ENCODE measurements at regions not wholly inside any gene's neighbourhood (a gene's known extent, or its start where the extent isn't known, plus 50 kb on each side); places are given as distances from the start of the nearest gene placed in this dataset.

DNA sequence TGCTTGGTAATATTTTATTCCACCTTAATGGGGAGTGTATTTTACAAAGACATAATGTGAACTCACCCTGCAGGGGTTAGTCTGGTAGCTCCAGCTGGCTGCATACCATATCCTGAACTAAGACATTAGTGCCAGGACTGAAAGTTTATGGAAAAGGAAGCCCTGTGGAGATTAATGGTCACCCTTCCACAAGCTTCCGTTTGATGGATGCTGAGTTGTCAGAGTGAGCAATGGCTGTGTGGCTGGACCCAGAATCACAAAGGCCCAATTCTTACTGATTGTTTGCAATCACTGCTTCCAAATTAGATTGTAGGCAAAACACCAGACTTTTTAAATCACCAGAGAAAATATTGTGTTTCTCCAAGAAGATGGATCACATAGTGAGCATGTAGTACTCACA is 90.1 kb upstream of the TRPC7 start:
- Histone ChIP-seq H3K4me1 (ENCODE audit: control insufficient read depth, insufficient read depth, low read length) (no peaks in the 10 kb centered on the region; the same call in 1 of the 2 replicates), H3K36me3 (ENCODE audit: control insufficient read depth in 2 of 2, insufficient read depth in 1 of 2, low read length in 2 of 2) (no peaks in the 10 kb centered on the region), H3K27ac (ENCODE audit: extremely low read depth, low read depth, low read length) (no peak overlapping the region), H3K4me3 (ENCODE audit: low read depth, low read length) (no peak overlapping the region), H3K9me3 (ENCODE audit: control insufficient read depth, insufficient read depth, low read depth, low read length) (no peaks in the 10 kb centered on the region)
- CTCF ChIA-PET = interaction anchor here (0.6 kb wide), 1 partner anchor 12 kb away, joined by 3 read pairs; no protein-coding TSS in a partner anchor
- no peak for TF ChIP-seq ZSCAN30 (tag by site-specific recombination; IDR thresholded peaks at IDR 0.05)
- TF ChIP-seq, protein P1, sequence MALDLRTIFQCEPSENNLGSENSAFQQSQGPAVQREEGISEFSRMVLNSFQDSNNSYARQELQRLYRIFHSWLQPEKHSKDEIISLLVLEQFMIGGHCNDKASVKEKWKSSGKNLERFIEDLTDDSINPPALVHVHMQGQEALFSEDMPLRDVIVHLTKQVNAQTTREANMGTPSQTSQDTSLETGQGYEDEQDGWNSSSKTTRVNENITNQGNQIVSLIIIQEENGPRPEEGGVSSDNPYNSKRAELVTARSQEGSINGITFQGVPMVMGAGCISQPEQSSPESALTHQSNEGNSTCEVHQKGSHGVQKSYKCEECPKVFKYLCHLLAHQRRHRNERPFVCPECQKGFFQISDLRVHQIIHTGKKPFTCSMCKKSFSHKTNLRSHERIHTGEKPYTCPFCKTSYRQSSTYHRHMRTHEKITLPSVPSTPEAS (tag by site-specific recombination; IDR thresholded peaks at IDR 0.05) = no peak
- no peak for TF ChIP-seq SALL2 (tag by site-specific recombination; IDR thresholded peaks at IDR 0.05; ENCODE audit: borderline replicate concordance)
- TF ChIP-seq ZNF747 (tag by site-specific recombination; IDR thresholded peaks at IDR 0.05) = no peak
- TF ChIP-seq ZNF549 (tag by site-specific recombination; IDR thresholded peaks at IDR 0.05) = no peak
- TF ChIP-seq ZNF571 (tag by site-specific recombination; IDR thresholded peaks at IDR 0.05) = no peak
- POLR2A ChIA-PET = no interaction called here

DNA sequence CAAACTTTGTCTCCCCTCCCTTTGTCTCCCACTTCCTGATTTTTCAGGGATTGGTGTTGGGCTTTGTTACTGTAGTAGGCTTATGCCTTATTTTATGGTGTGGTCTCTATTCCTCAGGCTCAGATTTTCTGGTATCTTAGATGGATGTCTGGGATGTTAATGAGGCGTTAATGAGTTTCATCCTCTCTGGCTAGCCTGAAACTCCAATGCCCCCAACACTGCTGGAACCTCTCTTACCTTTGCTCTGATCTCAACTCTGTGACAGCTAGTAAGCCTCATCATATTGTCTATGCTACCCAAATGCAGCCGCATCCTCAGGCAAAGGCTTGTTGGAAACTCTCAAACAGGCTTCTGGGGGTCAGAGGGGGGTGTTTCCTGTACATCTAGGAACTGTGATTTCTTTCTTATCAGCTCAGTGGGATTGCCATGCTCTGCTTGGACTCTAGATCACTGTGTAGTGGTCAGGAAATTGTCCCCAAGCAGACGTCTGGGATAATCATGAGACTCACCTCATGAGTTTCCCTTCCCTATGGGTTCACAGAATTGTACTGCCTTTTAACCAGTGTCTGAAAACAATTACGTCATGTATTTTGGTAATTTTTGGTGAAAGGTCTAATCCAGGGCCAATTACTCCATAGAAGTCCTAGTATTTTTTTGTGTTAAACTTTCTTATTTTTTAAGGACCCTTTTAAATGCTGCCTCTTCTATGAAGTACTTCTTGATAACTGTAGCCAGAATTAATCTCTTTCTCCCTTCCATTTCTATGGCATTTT is 88.8 kb upstream of the TRPC7 start:
- H3K36me3 ChIP-seq (ENCODE audit: control insufficient read depth in 2 of 2, insufficient read depth in 1 of 2, low read length in 2 of 2) = no peaks in the 10 kb centered on the region
- no peaks in the 10 kb centered on the region for H3K9me3 ChIP-seq (ENCODE audit: control insufficient read depth, insufficient read depth, low read depth, low read length)
- CTCF ChIA-PET = interaction anchor here (0.6 kb wide), 1 partner anchor 18 kb away, joined by 6 read pairs; no protein-coding TSS in a partner anchor
- H3K4me3 ChIP-seq (ENCODE audit: low read depth, low read length) = no peak overlapping the region
- POLR2A ChIA-PET = no interaction called here
- H3K27ac ChIP-seq (ENCODE audit: extremely low read depth, low read depth, low read length) = no peak overlapping the region
- no peaks in the 10 kb centered on the region; the same call in 1 of the 2 replicates for H3K4me1 ChIP-seq (ENCODE audit: control insufficient read depth, insufficient read depth, low read length)
- TF ChIP-seq ZNF76 (tag by site-specific recombination; IDR thresholded peaks at IDR 0.05; ENCODE audit: borderline replicate concordance, low read depth) (no peak), ZNF654 (tag by site-specific recombination; IDR thresholded peaks at IDR 0.05; ENCODE audit: low read depth) (no peak), ZNF585B (tag by site-specific recombination; IDR thresholded peaks at IDR 0.05) (no peak), ZNF132 (tag by site-specific recombination; IDR thresholded peaks at IDR 0.05; ENCODE audit: borderline replicate concordance) (no peak), ZNF324 (tag by site-specific recombination; IDR thresholded peaks at IDR 0.05) (no peak), SCRT1 (tag by site-specific recombination; IDR thresholded peaks at IDR 0.05; ENCODE audit: borderline replicate concordance) (no peak), OVOL3 (tag by site-specific recombination; IDR thresholded peaks at IDR 0.05) (no peak), ZNF184 (tag by site-specific recombination; IDR thresholded peaks at IDR 0.05) (no peak)
- TF ChIP-seq, protein P2, sequence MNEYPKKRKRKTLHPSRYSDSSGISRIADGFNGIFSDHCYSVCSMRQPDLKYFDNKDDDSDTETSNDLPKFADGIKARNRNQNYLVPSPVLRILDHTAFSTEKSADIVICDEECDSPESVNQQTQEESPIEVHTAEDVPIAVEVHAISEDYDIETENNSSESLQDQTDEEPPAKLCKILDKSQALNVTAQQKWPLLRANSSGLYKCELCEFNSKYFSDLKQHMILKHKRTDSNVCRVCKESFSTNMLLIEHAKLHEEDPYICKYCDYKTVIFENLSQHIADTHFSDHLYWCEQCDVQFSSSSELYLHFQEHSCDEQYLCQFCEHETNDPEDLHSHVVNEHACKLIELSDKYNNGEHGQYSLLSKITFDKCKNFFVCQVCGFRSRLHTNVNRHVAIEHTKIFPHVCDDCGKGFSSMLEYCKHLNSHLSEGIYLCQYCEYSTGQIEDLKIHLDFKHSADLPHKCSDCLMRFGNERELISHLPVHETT (tag by site-specific recombination; IDR thresholded peaks at IDR 0.05) = no peak
- TF ChIP-seq, protein P3, sequence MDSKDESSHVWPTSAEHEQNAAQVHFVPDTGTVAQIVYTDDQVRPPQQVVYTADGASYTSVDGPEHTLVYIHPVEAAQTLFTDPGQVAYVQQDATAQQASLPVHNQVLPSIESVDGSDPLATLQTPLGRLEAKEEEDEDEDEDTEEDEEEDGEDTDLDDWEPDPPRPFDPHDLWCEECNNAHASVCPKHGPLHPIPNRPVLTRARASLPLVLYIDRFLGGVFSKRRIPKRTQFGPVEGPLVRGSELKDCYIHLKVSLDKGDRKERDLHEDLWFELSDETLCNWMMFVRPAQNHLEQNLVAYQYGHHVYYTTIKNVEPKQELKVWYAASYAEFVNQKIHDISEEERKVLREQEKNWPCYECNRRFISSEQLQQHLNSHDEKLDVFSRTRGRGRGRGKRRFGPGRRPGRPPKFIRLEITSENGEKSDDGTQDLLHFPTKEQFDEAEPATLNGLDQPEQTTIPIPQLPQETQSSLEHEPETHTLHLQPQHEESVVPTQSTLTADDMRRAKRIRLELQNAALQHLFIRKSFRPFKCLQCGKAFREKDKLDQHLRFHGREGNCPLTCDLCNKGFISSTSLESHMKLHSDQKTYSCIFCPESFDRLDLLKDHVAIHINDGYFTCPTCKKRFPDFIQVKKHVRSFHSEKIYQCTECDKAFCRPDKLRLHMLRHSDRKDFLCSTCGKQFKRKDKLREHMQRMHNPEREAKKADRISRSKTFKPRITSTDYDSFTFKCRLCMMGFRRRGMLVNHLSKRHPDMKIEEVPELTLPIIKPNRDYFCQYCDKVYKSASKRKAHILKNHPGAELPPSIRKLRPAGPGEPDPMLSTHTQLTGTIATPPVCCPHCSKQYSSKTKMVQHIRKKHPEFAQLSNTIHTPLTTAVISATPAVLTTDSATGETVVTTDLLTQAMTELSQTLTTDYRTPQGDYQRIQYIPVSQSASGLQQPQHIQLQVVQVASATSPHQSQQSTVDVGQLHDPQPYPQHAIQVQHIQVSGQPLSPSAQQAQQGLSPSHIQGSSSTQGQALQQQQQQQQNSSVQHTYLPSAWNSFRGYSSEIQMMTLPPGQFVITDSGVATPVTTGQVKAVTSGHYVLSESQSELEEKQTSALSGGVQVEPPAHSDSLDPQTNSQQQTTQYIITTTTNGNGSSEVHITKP (tag by site-specific recombination; IDR thresholded peaks at IDR 0.05) = no peak
- TF ChIP-seq, protein P4, sequence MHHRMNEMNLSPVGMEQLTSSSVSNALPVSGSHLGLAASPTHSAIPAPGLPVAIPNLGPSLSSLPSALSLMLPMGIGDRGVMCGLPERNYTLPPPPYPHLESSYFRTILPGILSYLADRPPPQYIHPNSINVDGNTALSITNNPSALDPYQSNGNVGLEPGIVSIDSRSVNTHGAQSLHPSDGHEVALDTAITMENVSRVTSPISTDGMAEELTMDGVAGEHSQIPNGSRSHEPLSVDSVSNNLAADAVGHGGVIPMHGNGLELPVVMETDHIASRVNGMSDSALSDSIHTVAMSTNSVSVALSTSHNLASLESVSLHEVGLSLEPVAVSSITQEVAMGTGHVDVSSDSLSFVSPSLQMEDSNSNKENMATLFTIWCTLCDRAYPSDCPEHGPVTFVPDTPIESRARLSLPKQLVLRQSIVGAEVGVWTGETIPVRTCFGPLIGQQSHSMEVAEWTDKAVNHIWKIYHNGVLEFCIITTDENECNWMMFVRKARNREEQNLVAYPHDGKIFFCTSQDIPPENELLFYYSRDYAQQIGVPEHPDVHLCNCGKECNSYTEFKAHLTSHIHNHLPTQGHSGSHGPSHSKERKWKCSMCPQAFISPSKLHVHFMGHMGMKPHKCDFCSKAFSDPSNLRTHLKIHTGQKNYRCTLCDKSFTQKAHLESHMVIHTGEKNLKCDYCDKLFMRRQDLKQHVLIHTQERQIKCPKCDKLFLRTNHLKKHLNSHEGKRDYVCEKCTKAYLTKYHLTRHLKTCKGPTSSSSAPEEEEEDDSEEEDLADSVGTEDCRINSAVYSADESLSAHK (tag by site-specific recombination; IDR thresholded peaks at IDR 0.05) = no peak
- TF ChIP-seq, protein P5, sequence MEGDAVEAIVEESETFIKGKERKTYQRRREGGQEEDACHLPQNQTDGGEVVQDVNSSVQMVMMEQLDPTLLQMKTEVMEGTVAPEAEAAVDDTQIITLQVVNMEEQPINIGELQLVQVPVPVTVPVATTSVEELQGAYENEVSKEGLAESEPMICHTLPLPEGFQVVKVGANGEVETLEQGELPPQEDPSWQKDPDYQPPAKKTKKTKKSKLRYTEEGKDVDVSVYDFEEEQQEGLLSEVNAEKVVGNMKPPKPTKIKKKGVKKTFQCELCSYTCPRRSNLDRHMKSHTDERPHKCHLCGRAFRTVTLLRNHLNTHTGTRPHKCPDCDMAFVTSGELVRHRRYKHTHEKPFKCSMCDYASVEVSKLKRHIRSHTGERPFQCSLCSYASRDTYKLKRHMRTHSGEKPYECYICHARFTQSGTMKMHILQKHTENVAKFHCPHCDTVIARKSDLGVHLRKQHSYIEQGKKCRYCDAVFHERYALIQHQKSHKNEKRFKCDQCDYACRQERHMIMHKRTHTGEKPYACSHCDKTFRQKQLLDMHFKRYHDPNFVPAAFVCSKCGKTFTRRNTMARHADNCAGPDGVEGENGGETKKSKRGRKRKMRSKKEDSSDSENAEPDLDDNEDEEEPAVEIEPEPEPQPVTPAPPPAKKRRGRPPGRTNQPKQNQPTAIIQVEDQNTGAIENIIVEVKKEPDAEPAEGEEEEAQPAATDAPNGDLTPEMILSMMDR (tag by site-specific recombination; IDR thresholded peaks at IDR 0.05) = no peak
- TF ChIP-seq, protein P6, sequence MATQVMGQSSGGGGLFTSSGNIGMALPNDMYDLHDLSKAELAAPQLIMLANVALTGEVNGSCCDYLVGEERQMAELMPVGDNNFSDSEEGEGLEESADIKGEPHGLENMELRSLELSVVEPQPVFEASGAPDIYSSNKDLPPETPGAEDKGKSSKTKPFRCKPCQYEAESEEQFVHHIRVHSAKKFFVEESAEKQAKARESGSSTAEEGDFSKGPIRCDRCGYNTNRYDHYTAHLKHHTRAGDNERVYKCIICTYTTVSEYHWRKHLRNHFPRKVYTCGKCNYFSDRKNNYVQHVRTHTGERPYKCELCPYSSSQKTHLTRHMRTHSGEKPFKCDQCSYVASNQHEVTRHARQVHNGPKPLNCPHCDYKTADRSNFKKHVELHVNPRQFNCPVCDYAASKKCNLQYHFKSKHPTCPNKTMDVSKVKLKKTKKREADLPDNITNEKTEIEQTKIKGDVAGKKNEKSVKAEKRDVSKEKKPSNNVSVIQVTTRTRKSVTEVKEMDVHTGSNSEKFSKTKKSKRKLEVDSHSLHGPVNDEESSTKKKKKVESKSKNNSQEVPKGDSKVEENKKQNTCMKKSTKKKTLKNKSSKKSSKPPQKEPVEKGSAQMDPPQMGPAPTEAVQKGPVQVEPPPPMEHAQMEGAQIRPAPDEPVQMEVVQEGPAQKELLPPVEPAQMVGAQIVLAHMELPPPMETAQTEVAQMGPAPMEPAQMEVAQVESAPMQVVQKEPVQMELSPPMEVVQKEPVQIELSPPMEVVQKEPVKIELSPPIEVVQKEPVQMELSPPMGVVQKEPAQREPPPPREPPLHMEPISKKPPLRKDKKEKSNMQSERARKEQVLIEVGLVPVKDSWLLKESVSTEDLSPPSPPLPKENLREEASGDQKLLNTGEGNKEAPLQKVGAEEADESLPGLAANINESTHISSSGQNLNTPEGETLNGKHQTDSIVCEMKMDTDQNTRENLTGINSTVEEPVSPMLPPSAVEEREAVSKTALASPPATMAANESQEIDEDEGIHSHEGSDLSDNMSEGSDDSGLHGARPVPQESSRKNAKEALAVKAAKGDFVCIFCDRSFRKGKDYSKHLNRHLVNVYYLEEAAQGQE (tag by site-specific recombination; IDR thresholded peaks at IDR 0.05) = no peak

Measured in HEK293 (cell line).